Amygdala (tissue), 56 donors: ENCODE measurements at regions not wholly inside any gene's neighbourhood (a gene's known extent, or its start where the extent isn't known, plus 50 kb on each side); places are given as distances from the start of the nearest gene placed in this dataset.

Experiments used
- DNase-seq, 56 donors: peaks; one replicate each; lab custom pipeline; 2025; lab: John Stamatoyannopoulos, UW

GRCh38 chr5:26239588-26239987 lies 798.8 kb downstream of the CDH9 start:
- DNase-seq, result no peak

- DNase-seq, result no peak
Observed at GRCh38 chr5:26237489-26237888, 800.9 kb downstream of the CDH9 start.

- no peak for DNase-seq
Observed at GRCh38 chr5:26236936-26237335, 801.5 kb downstream of the CDH9 start.

GRCh38 chr5:26232706-26233105 lies 805.7 kb downstream of the CDH9 start:
- DNase-seq, result no peak

- DNase-seq, result no peak
Observed at GRCh38 chr5:26231316-26231715, 807.1 kb downstream of the CDH9 start.

GRCh38 chr5:26229848-26230247 lies 808.5 kb downstream of the CDH9 start:
- DNase-seq, result no peak

- no peak for DNase-seq
Observed at GRCh38 chr5:26227245-26227644, 811.1 kb downstream of the CDH9 start.

- DNase-seq, result no peak
Observed at GRCh38 chr5:26205121-26205520, 833.3 kb downstream of the CDH9 start.

GRCh38 chr5:26193626-26194025 lies 844.8 kb downstream of the CDH9 start:
- DNase-seq, result no peak

- DNase-seq, result no peak
Observed at GRCh38 chr5:26192486-26192885, 845.9 kb downstream of the CDH9 start.

- DNase-seq, result no peak
Observed at GRCh38 chr5:26181582-26181981, 856.8 kb downstream of the CDH9 start.

- no peak for DNase-seq
Observed at GRCh38 chr5:26148569-26149107, 889.7 kb downstream of the CDH9 start.

GRCh38 chr5:26143259-26143658 lies 895.1 kb downstream of the CDH9 start:
- DNase-seq, result no peak

- DNase-seq, result peak in 3 of 56 donors; percentile 0 to 3 (median 0)
Observed at GRCh38 chr5:26121338-26121737, 917.0 kb downstream of the CDH9 start.

- no peak for DNase-seq
Observed at GRCh38 chr5:26104175-26104574, 934.2 kb downstream of the CDH9 start.

GRCh38 chr5:26060212-26060611 lies 978.2 kb downstream of the CDH9 start:
- no peak for DNase-seq

GRCh38 chr5:26054594-26054993 lies 983.8 kb downstream of the CDH9 start:
- no peak for DNase-seq

- no peak for DNase-seq
Observed at GRCh38 chr5:26034813-26035212, 1003.6 kb downstream of the CDH9 start.

GRCh38 chr5:26031481-26031880 lies 1006.9 kb downstream of the CDH9 start:
- no peak for DNase-seq

GRCh38 chr5:26026044-26026443 lies 1012.3 kb downstream of the CDH9 start:
- DNase-seq, result no peak

GRCh38 chr5:26024774-26025173 lies 1013.6 kb downstream of the CDH9 start:
- no peak for DNase-seq

GRCh38 chr5:26023361-26023760 lies 1015.0 kb downstream of the CDH9 start:
- no peak for DNase-seq

- no peak for DNase-seq
Observed at GRCh38 chr5:26014206-26014605, 1024.2 kb downstream of the CDH9 start.
